HFF-Myc (cell line): ENCODE measurements at regions not wholly inside any gene's neighbourhood (a gene's known extent, or its start where the extent isn't known, plus 50 kb on each side); places are given as distances from the start of the nearest gene placed in this dataset.

Experiments
- DNase-seq: peaks from one replicate; pipeline ENCODE4 v3.0.0-alpha.2; 2011; ENCODE audit warnings: low read depth; ENCODE audit errors: extremely low read depth
- H3K4me3 ChIP-seq: replicated peaks from 2 replicates; pipeline ENCODE4 v1.5.1; 2011; ENCODE audit warnings: low read depth, mild to moderate bottlenecking, control low read depth, low read length
- TF ChIP-seq, protein P1 (sequence below): IDR thresholded peaks from 2 replicates; pipeline ENCODE4 v1.5.1; 2012; ENCODE audit warnings: mild to moderate bottlenecking, low read depth, low read length, control low read depth; ENCODE audit errors: missing control alignments

DNA sequence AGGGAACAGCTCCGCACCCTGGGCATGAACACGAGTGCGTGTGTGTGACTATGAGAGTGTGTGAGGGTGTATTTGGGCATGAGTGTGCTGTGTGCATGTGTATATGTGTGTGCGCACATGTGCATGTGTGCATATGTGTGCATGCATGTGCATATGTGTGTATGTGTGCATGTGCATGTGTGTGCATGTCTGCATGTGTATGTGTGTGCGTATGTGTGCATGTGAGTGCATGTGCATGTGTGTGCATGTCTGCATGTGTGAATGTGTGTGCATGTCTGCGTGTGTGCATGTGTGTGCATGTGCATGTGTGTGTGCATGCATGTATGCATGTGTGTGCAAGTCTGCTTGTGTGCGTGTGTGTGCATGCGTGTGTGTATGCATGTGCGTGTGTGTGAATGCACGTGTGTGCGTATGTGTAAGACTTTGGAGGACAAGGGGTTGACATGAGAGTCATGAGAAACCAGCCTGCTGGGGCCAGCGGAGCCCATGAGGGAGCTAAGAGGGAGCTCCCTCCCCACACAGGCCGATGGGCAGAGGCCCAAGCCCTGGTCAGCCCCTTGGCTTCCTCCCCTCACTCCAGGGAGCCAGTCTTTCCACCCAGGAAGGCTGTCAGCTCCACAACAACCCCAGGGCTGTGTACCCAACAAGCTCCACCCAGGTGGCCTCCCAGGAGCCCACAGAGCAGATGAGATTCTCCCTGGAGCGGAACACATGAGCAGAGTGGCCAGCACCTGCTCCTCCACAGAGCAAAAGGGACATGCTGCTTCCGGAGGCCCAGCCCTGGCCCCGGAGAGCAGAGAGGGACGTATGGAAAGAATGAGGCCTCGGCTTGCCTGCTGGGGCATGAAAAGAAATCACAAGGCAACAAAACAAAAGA is 142.5 kb upstream of the PPP2R2D start:
- DNase-seq: no peak
- H3K4me3 ChIP-seq: no peak overlapping the region
- TF ChIP-seq, protein P1, sequence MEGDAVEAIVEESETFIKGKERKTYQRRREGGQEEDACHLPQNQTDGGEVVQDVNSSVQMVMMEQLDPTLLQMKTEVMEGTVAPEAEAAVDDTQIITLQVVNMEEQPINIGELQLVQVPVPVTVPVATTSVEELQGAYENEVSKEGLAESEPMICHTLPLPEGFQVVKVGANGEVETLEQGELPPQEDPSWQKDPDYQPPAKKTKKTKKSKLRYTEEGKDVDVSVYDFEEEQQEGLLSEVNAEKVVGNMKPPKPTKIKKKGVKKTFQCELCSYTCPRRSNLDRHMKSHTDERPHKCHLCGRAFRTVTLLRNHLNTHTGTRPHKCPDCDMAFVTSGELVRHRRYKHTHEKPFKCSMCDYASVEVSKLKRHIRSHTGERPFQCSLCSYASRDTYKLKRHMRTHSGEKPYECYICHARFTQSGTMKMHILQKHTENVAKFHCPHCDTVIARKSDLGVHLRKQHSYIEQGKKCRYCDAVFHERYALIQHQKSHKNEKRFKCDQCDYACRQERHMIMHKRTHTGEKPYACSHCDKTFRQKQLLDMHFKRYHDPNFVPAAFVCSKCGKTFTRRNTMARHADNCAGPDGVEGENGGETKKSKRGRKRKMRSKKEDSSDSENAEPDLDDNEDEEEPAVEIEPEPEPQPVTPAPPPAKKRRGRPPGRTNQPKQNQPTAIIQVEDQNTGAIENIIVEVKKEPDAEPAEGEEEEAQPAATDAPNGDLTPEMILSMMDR: no peak

DNA sequence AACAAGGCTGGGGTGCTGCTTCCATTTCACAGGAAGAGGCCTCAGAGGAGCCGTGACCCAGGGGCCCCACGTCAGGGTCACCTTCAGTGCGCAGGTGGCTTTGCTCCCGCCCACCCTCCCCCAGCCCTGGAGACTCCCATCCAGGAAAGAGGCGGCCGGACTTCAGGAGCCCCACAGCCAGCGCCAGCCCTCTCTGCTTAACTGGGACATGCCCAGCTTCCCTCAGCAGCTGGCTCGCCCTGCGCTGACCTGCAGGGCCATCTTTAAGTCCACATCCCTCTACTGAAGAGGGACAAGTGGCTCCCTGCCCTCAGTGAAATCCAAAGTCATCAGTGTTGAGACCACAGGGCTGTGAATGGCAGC is 141.9 kb upstream of the PPP2R2D start:
- no peak overlapping the region for H3K4me3 ChIP-seq
- TF ChIP-seq, protein P1: no peak
- DNase-seq: no peak

DNA sequence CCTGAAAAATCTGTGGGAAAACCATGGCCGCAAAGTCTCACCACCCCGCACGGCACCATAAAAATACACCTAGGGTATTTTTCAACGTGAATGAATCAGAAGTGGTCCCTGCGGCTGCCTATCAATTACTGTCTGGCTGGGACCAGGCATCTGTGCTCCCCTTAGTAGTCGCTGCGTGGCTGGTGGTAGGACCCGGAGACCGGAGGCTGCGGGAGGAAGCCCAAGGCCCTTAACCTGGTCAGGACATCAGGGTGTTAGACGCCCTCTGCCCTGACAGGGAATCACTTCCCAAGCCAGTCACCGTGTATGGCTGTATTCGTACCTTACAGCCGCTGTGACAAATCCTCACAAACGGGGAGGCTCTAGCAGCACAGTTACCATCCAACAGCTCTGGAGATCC is 141.5 kb upstream of the PPP2R2D start:
- H3K4me3 ChIP-seq: no peak overlapping the region
- TF ChIP-seq, protein P1: no peak
- no peak for DNase-seq

DNA sequence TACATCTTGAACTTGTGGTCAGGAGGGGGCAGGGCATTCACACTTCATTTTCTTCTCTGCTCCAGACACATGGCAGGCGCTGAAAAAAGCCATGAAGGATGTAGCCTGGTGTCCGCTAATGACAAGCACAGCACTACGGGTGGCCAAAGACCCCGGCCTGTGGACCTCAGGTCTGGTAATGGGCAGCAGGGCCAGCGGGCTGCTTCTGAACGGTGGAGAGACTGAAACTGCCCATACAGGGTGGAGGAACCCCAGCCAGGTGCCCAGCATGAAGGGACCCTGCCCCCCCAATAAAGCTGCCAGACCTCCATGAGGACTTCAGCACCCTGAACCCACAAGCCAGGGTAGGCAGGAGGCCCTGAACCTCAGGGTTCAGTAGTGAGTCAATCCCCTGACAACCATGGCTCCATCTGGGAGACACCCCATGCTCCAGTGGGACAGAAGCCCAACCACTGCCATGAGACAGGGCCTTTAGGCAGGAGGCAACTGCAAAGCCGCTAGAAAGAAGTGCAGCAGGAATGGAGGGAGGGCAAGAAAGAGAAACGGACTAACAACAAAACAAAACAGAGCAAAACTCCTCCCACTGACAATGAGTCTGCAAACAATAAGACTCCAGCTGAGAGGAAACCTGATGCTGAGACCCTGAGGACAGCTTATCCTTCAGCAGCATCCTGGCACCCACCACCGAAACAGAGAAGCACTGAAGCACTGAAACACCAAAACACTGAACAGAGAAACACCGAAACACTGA is 140.2 kb upstream of the PPP2R2D start:
- TF ChIP-seq, protein P1: no peak
- DNase-seq: no peak

DNA sequence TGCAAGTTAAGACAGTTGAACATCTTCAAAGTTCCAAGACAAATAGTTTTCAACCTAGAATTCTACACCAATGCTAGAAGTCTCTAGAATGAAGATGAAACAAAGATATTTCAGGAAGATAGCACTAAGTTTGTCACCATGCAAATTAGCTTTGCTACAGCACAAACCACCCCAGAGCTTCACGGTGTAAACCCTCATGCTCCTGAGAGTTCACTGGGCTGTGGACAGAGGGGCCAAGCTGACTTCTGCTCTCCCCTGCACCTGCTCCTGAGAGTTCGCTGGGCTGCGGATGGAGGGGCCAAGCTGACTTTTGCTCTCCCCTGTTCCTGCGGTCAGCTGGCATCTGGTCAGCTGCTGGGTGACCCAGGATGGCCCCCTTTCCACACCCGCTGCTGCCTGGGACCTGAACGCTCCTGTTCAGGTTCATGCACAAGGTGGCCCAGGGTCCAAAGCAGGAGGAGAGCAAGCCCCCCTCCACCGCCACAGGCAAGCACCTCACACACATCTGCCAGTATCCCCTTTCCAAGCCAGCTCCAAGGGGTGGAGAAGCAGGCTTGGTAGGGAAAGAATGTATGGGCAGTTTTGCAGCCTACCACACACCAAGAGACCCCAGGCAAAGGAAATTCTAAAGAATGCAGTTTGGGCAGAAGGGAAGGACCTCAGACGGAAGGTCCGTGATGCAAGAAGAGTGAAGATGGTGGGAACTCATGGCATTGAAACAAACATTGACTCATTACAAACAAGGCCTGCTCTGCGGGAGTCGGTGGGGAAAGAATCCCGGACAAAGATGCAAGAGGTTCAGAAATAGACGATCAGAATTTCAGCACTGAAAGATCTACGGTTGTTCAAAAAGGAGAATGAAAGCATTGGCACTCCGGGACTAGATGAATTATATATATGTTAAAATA is 137.8 kb upstream of the PPP2R2D start:
- DNase-seq: no peak
- no peak overlapping the region for H3K4me3 ChIP-seq
- TF ChIP-seq, protein P1: no peak

More for the DNA sequence above, 140.2 kb upstream of the PPP2R2D start:
- H3K4me3 ChIP-seq: no peak overlapping the region

DNA sequence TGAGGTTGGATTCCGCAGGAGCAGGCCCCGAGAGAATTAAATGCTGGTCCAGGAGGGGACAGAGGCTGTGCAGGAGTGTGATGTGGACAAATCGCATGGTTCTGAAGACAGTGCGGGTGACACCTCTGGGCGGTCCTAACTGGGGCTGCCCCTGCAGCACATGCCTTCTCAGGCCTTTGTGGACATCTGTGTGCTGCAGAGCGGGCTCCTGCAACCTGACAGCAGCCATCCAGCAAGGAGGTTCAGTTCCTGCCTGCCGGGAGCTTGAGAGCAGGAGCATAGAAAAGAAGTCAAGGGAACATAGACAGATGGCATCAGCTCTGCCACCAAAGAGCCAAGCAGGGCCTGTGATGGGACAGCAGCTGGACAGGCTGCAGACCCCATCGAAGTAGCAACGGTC is 135.9 kb upstream of the PPP2R2D start:
- no peak overlapping the region for H3K4me3 ChIP-seq
- DNase-seq: no peak
- TF ChIP-seq, protein P1: no peak
